Hepatocyte (in vitro differentiated cells): ENCODE measurements at regions not wholly inside any gene's neighbourhood (a gene's known extent, or its start where the extent isn't known, plus 50 kb on each side); places are given as distances from the start of the nearest gene placed in this dataset.

ENCODE experiments used
- CTCF ChIP-seq: fragments of 200-600 bp; sonication (generic); IDR thresholded peaks from 2 replicates; pipeline ENCODE4 v1.5.1; 2016; ENCODE audit warnings: antibody characterized with exemption, mild to moderate bottlenecking; ENCODE audit not compliant: poor library complexity
- EZH2 ChIP-seq: fragments of 200-600 bp; sonication (generic); IDR thresholded peaks from 2 replicates; pipeline ENCODE4 v1.6.1; 2016; ENCODE audit warnings: antibody characterized with exemption, mild to moderate bottlenecking, borderline replicate concordance
- EZH2phosphoT487 ChIP-seq: fragments of 200-600 bp; sonication (generic); IDR thresholded peaks from one replicate; pipeline ENCODE4 v1.6.1; 2018; ENCODE audit warnings: antibody characterized with exemption, mild to moderate bottlenecking, low read depth, moderate library complexity; ENCODE audit not compliant: unreplicated experiment, severe bottlenecking

DNA sequence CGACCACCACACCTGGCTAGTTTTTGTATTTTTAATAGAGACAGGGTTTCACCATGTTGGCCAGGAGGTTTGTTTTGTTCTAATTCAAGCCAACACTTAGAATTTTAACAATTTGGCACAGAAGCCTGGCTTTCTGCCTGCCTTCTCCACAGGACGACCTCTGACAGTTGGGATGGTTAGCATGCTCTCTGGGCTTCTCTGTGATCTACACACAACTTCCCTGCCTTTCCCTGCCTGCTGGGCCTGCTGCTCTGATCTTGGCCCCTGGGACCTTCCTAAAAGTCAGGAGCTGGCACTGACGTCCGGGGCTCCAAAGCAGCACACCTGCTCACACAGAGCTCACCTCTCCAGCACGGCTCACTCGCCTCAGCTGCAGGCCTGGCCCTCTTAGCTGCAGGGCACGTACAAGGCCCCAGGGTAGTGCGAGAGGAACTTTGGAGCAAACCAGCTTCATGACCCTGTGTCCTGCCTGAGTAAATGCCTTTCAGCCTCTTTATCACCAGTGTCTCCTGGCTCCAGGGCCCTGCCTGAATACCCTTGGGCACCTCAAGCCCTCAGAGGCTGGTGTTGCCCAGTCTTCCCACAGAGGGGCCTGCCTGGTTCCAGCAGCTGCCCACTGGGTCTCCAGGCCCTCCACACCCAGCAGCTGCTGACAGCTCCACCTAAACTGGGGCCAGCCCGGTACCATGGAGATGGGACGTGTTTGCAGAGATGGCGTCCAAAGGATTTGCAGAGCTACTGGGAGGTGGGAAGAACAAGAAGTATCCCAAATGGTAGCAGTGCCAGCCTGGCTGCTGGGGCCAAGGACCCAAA, 96.0 kb downstream of the PSMB1 start:
- TF ChIP-seq CTCF: no peak
- no peak for TF ChIP-seq EZH2
- no peak for TF ChIP-seq EZH2phosphoT487
